HG02981 (cell line): ENCODE measurements at regions not wholly inside any gene's neighbourhood (a gene's known extent, or its start where the extent isn't known, plus 50 kb on each side); places are given as distances from the start of the nearest gene placed in this dataset.
"Not testable (repeated sequence)": the region's sequence is repeated elsewhere in the genome, so short reads cannot be mapped to it uniquely, and the experiment has no call there.

Experiments
- ATAC-seq: cut with Tn5 transposase; IDR thresholded peaks from one replicate; pipeline ENCODE4 v1.9.1; 2021; ENCODE audit warnings: mild to moderate bottlenecking, moderate library complexity; ENCODE audit not compliant: unreplicated experiment

DNA sequence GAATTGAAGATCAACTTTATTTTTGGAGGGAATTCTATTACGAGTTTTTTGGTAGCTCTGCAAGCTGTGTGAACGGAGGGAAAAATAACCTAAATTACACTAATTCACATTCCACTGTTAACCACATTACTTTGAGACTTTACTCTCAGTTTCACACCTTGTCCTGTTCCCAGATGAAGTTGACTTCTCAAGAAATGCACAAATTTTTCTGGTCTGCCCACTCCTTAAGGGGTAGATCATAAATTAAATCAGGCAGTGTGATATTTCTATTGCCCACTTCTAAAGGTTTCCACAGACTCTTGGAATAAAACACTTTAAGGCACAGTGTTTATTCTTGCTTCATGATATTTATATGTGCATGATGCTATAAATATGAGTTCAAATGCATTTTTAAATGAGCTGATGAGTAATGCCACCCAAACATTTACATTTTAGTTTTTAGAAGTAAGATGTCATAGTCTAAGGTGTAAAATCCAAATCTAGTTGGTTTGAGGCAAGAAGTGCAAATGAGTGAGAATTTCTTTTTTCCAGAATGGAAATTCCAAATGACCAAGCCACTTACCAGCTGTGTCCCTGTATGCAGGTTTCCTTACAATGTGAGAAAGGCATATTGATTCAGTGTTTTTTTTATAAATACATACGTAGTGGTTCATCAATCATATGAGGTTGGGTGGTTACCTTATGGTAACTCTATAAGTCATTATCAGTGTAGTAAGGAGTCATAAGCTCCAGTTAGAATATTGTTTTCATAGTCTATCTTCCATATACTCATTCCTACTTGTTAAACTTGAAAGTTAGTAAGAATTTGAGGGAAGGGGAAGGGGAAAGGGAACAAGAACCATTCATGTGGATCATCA is 437.7 kb upstream of the MEF2C start:
- ATAC-seq, result no peak

DNA sequence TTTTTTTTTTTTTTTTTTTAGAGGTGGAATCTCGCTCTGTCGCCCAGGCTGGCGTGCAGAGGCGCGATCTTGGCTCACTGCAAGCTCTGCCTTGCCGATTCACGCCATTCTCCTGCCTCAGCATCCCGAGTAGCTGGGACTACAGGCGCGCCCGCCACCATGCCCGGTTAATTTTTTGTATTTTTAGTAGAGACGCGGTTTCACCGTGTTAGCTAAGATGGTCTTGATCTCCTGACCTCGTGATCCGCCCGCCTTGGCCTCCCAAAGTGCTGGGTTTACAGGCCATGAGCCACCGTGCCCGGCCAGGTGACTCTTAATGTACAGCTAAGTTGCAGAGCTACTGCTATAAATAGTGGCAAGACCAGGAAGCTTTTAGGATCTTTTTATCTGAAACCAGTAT is 434.9 kb upstream of the MEF2C start:
- ATAC-seq, result not testable (repeated sequence)

DNA sequence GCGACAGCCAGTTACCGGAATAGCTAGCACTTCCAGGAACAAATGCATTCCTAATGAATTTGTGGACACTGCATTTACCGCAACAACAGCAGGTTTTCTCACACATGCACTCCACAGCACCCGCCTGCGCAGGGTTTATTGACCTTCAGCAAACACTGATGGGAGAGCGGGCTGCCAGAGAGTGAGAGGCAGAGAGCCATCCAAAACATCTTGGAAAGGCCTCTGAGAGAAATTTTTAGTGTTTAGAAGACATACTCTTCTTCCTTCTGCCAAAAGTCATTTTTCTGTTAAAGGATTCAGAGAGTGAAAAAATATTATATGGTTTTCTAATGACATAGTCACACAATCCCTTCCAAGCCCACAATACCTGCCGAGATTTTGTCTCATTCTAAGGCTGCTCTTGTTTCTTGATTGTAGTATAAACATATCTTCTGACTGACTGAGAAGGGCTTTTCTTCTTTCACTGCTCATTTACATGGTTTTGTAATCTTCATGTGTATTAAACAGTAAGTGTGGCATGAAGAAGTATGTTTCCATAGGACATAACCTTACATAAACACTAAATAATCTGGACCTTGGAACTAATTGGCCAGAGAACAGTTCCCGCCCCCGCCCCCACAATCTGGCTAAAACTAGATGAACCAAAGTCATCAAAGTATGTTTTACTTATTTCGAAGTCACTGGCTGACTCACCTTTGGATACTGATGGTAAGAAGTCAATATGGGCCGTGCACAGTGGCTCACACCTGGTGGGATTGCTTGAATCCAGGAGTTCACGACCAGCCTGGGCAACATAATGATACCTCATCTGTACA is 432.5 kb upstream of the MEF2C start:
- ATAC-seq, result no peak

DNA sequence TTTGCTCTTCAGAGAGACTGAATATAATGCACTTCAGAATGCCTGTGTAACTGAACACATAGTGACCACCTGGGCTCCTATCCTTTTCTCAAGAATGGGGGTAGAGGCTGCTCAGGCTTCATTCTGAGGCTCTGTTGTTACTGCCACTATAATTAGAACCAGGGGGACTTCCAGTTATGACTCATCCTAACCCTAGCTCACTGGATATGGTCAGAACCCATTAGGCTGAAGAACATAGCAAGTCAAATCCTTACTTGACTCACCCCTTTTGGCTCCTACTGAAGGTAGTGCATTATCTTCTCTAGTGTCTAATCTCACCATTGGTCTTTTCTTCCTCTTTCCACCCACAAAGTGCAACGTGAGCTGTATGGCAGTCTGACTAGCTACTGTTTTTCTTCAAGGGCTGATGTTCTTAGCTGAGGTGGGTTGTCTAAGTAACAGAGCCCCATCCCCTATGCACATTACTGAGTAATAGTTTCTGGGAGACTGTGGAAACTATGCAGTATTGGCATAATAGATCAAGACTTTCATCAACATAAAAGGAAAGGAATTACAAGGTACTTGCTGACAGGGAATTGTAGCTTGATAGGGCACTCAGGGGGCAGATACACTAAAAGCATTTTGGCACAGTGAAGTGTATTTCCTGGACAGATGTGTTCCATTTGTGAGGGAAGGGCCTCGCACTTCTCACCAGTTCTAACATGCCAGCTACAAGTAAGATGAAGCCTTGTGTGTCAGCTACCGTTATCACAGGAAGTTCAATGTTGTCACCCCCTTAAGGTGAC is 431.0 kb upstream of the MEF2C start:
- ATAC-seq, result peak; percentile 92

DNA sequence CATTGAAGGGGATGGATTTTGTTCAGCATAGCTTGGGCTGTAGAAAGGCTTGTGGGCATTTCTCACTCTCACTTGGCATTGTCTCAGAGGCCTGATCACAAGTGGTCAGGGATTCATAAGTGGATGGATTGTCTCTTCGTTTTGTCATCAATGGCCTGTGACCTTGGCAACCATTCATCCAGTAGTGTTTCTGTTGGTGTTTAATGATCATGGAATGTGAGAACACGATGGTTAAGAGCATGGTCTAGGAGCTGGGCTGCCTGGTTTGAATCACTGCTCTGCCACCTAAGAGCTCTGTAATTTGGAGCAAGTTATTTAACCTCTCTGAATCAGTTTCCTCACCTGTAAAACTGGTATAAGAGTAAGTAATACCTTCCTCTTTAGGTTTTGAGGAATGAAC is 430.1 kb upstream of the MEF2C start:
- ATAC-seq, result no peak

DNA sequence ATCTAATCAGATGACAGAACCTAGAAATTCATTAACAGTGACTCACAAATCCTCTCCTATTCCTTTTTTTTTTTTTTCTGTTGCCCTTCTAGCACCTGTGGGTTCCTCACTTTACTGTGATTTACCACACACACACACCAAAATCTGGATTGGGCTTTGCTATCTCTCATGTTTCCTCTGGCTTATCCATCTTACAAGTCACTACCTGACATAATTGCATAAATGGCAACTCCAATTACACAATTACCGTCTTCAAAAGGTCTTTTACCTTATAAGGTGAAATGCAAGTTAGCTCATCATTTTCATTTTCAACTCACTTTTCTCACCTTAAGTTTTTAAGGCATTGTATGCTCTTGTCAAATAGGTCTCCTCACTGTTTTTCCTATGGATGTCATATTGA is 426.3 kb upstream of the MEF2C start:
- no peak for ATAC-seq

DNA sequence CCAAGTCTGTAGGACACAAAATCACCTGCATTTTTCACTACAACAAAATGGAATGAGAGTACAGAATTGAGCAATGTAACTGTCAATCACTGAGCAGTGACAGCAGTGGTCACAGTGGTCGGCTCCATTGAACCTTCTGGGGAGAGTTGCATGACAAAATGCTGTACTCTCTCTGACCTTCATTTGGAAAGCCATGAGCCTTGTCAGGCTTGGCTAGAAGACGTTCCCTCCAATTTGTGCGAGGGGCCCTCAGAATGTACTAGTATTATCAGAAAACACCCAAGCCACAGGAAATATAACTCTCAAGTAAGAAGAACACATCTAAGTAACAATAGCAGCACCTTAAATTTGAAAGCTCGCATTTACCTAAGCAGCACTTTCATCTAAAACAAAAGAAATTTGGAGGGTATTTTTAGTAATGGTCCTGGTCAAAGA is 425.6 kb upstream of the MEF2C start:
- peak; percentile 87 for ATAC-seq

DNA sequence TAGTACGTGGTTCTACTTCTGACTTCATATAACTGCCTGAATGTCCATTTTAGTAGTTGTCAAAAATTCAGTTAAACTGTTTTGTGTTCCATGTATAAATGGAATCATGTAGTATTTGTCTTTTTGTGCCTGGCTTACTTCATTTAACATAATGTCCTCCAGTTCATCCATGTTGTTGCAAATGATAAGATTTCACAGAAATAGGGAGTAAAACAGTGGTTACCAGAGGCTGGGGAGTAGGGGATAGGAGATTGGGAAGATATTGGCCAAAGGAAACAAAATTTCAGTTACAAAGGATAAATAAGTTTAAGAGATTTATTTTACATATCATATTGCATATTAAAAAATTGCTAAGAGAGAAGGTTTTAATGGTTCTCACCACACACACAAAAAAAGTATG is 425.0 kb upstream of the MEF2C start:
- no peak for ATAC-seq

DNA sequence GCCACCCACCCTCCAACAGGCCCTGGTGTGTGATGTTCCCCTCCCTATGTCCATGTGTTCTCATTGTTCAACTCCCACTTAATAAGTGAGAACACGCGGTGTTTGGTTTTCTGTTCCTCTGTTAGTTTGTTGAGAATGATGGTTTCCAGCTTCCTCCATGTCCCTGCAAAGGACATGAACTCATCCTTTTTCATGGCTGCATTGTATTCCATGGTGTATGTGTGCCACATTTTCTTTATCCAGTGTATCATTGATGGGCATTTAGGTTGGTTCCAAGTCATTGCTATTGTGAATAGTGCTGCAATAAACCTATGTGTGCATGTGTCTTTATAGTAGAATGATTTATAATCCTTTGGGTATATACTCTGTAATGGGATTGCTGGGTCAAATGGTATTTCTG is 424.2 kb upstream of the MEF2C start:
- ATAC-seq, result not testable (repeated sequence)

DNA sequence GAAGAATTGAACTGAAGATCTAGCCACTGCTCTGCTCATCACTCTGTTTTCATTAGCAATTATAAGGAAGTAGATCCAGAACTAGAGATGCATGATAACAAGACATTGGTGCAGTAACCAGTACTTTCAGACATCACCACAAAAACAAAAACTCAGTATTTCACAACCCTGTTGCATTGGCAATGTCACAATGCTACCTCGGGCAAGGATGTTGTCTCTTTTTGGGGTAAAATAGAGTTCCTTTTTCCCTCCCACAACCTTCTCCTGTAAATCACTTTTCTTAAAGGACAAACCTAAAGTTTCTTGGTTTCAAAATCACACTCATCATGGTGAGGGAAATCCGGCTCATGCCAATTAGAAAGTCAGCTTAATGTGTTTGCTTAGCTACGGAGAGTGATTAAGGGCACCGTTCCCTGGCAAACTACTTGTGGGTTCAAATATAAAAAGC is 420.1 kb upstream of the MEF2C start:
- peak; percentile 75 for ATAC-seq

DNA sequence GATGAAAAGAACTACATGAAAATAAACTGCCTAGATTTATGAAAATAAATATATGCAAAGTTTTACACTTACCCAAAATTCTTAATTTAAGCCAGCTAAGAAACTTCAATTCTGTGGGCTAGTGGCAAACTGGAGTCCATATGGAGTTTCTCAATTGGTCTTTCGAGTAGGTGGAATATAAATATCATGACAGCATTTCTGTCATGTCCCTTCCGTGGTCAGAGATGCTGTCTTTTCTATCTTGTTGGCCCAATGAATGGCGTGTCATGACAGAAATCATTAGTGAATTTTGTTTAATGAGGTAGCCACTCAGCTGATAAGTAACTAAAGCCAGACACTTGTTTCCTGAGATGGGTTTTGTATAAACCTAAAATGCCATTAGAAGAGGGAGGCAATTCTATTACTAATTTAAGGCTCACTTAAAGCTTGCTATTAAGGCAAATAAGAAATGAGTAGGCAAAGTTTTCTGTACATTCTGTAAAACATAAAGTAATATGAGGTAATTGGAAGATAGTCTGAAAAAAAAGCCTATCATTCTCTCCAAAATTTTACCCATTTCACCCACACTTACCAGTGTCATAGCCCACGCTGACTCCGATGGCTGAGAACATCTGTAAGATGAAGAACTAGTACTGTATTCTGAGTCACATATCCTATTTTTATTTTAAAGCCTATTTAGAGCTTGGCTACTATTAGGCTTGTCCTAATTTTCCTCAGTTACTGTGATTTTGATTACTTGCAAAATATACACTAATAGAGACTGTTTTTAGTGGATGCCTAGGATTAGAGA is 419.3 kb upstream of the MEF2C start:
- ATAC-seq, result no peak

DNA sequence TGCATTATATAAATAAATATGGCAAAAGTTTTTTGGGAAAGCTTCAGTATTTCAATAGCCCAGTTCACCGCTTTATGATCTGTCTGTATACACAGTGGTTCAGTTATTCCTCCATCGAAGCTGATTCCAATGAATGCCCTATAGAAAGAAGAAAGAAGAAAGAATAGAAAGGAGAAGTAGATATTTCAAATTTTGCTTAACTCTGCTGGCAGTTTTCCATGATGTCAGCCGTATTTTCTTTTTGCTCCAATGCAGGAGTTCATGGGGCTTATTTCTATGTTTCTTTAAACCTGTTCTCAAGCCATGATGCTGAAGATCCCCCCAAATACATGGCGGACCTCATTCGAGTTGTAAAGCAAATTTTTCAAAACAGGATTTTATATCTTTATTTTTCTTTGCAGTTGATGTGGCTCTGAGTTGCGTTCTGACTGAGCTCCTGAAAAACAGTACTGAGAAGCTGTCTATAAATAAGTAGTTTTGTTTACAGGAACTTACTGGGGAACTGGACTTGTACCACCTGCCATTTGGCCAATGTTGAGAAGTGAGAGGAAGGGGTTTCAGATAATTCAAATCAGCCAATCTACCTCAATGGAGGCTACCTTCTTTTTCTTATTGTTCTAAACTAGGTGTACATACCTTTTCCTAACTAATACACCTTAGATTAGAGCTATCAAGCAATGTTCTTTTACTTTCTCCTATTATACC is 418.5 kb upstream of the MEF2C start:
- ATAC-seq, result peak; percentile 65

DNA sequence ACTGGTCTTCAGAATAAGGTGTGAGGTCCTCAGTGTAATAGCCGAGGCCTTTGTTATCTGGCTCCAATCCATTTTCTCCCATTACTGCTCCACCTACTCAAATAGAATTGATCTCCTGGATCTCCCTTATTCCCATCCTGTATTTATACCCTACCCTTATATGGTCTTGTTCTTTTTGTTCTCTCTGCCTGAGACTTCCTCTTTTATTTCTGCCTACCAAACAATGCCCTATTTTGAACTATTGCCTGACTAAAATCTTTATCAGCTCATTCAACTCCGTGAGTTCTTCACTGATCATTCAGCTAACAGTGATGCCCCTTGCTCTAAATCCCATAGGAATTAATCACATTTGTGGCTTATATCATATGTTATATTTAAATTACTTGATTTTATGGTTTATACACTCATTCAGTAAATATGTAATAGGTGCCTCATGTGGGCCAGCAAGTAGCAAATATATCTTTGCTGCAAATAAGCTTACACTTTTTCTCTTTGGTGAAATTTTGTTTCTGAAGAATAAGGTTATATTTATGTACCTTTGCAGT is 417.5 kb upstream of the MEF2C start:
- ATAC-seq, result no peak

DNA sequence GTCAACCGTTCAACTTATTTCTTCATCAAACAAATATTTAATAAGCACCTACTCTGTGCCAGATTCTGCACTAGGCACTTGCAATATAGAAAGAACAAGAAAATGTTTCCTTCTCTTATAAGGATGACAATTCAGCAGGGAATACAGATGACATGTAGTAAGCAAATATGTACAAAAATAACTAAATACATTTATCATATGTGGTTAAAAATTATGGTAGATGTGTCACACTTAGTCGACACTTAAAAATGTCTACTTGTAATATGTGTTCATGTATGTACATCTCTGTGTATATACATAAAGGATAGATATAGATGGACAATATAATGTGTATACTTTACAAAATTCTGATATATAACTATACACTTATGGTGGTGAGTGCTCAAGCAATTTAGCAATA is 417.0 kb upstream of the MEF2C start:
- no peak for ATAC-seq

DNA sequence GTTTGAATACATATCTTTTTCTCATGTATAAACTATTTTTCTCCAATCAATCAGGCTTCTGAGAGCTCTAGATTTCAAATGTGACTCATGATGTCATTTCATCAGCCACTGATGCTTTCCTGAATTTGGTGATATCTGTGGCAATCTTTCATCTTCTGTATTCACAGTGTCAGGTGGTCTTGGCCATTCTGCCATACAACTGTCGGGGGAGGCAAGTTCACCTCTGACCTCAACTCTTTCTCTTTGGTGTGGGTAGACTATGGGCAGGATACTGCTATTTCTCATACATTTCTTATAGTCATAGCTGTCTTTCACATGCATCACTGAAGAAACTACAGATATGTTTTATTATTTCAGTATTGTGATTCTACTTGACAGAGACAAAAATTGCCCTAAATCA is 414.1 kb upstream of the MEF2C start:
- peak; percentile 47 for ATAC-seq

DNA sequence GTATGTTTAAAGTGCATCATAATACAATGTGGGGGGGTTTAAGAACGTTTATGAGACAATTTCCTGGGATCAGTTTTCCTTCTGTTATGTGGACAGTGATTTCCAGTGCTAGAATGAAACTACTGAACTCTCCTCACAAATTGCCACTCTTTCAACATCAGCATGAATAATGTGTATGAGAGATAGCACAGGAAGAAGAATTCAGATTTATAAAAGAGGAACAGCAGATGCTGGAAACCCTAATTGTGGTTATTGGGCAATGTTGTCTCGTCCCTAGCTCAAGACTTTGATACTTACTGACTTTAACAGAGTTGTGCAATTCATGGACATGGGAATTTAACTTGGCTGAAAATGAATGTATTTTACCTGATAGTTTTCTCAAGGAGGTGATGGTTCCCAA is 410.8 kb upstream of the MEF2C start:
- ATAC-seq, result no peak

DNA sequence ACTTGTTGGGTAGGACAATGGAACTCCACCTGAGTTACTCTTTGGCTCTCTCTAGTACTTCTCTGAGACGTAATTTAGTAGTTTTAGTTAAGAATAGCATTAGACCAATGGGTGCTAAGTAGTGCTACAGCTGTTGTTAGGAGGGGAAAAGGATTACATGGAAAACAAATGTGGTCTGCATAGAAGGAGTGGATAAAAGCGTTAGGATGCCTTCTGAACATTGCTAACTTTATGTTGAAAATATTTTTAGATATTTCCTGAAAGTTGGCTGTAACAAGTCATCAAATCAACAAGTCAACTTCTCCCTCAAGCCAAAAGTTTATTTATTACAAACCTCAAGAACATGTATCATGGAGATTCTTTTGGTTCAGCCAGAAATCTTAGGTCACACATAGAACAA is 409.5 kb upstream of the MEF2C start:
- no peak for ATAC-seq

DNA sequence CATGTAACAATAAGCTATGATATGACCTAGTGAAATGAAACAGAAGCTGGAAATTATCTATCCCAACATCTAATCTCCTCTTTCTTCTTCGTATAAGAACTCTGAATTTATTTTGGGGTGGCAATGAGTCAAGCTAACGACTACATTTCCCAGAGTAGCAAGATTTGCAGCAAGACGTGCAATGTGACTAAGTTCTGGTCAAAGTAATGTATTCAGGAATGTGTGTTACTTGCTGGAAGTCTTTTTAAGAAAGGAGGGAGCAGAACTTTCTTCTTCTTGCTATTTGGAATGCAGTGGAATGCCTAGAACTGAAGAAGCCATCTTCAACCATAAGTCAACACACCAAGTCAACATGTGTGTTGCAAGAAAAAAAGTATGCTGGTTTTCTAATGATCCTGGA is 406.6 kb upstream of the MEF2C start:
- no peak for ATAC-seq

DNA sequence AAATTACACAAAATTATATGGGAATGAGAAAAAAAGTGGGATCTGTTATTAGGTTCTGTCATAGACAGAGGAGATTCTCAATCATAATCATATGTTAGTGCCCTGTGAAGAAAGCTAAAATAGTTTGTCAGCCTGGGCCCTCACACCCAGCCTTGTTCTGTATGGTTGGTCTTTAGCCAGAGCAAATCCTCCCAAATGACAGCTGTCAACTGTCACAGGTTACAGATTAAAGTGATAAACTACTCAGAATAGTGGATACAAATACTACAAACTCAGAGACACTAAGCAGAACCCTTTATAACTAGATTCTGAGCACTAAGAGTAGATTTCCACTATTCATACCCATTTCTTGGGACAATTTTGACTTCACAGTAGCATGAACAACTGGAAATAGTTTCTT is 405.0 kb upstream of the MEF2C start:
- no peak for ATAC-seq

DNA sequence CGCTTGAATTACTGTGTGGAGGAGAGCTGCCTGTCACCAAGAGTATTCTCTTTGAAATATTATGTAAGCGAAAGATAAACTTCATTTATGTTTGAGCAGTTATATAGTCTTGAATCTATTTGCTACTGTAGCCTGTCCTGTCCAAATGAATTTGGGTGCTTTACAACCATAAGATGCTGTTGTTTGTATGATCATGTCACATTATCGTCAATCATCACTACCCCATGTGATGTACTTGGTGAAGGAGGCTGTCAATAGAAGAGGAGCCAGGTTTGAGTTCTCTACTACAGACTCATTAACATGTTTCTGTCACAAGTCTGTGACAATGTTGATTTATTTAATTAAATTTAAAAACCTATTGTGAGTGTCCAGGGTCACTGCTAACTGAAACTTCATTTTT is 403.3 kb upstream of the MEF2C start:
- no peak for ATAC-seq
